Mesenchymal stem cell (in vitro differentiated cells and primary cell): ENCODE measurements at regions not wholly inside any gene's neighbourhood (a gene's known extent, or its start where the extent isn't known, plus 50 kb on each side); places are given as distances from the start of the nearest gene placed in this dataset.

ENCODE experiments used
- DNase-seq: peaks from one replicate; pipeline ENCODE4 v3.0.0-alpha.2; 2013
- H2AFZ ChIP-seq: one replicate; pipeline ENCODE4 v1.6.1; 2013; ENCODE audit warnings: low read depth, mild to moderate bottlenecking, control low read depth, inconsistent platforms, low read length, moderate library complexity
- H2AK5ac ChIP-seq: 2 replicates; pipeline ENCODE4 v1.6.1; 2013; ENCODE audit warnings: low read length, moderate library complexity, mild to moderate bottlenecking, inconsistent platforms; ENCODE audit not compliant: severe bottlenecking
- H2BK120ac ChIP-seq: one replicate; pipeline ENCODE4 v1.6.1; 2013; ENCODE audit warnings: low read depth, mild to moderate bottlenecking, inconsistent platforms, low read length, moderate library complexity
- H2BK12ac ChIP-seq, 2 experiments: one replicate each; pipeline ENCODE4 v1.6.1; 2013; ENCODE audit warnings: inconsistent platforms in 2 of 2, low read length in 2 of 2, mild to moderate bottlenecking in 2 of 2, moderate library complexity in 2 of 2, control low read depth in 1 of 2
- H2BK15ac ChIP-seq: one replicate; pipeline ENCODE4 v1.6.1; 2013; ENCODE audit warnings: mild to moderate bottlenecking, low read depth, inconsistent platforms; ENCODE audit not compliant: poor library complexity, severe bottlenecking
- H2BK5ac ChIP-seq: 2 replicates; pipeline ENCODE4 v1.6.1; 2013; ENCODE audit warnings: low read depth, mild to moderate bottlenecking, low read length, control low read depth, inconsistent platforms; ENCODE audit not compliant: poor library complexity, severe bottlenecking
- H3K14ac ChIP-seq, 2 experiments: one replicate each; pipeline ENCODE4 v1.6.1; 2013; ENCODE audit warnings: inconsistent platforms in 2 of 2, low read length in 2 of 2, control low read depth in 1 of 2, mild to moderate bottlenecking in 1 of 2, moderate library complexity in 1 of 2
- H3K18ac ChIP-seq, 2 experiments: one replicate each; pipeline ENCODE4 v1.6.1; 2013; ENCODE audit warnings: inconsistent platforms in 2 of 2, low read length in 2 of 2, control low read depth in 1 of 2, low read depth in 1 of 2, mild to moderate bottlenecking in 1 of 2
- H3K23ac ChIP-seq, 2 experiments: one replicate each; pipeline ENCODE4 v1.6.1; 2013; ENCODE audit warnings: inconsistent platforms in 2 of 2, low read length in 2 of 2, mild to moderate bottlenecking in 2 of 2, moderate library complexity in 2 of 2, control low read depth in 1 of 2
- H3K27ac ChIP-seq: 2 replicates; pipeline ENCODE4 v1.5.1; 2013; ENCODE audit warnings: mild to moderate bottlenecking, moderate library complexity, low read length, control low read depth, inconsistent platforms; ENCODE audit not compliant: poor library complexity, severe bottlenecking
- H3K27me3 ChIP-seq, 2 experiments: 2 replicates each; pipeline versions ENCODE4 v1.6.1 to v1.7.0; 2013; ENCODE audit warnings: low read length in 2 of 2, mild to moderate bottlenecking in 2 of 2, moderate library complexity in 2 of 2, control low read depth in 1 of 2, inconsistent platforms in 1 of 2; ENCODE audit not compliant: control insufficient read depth in 1 of 2, insufficient read depth in 1 of 2
- H3K36me3 ChIP-seq, 2 experiments: 2 replicates each; pipeline versions ENCODE4 v1.6.1 to v1.7.0; 2013; ENCODE audit warnings: low read length in 2 of 2, control low read depth in 1 of 2, inconsistent platforms in 1 of 2, low read depth in 1 of 2, mild to moderate bottlenecking in 1 of 2; ENCODE audit not compliant: insufficient read depth in 2 of 2, control insufficient read depth in 1 of 2
- H3K4ac ChIP-seq, 2 experiments: one replicate each; pipeline ENCODE4 v1.6.1; 2013; ENCODE audit warnings: inconsistent platforms in 2 of 2, low read length in 2 of 2, mild to moderate bottlenecking in 2 of 2, moderate library complexity in 2 of 2, control low read depth in 1 of 2, low read depth in 1 of 2
- H3K4me1 ChIP-seq: 2 replicates; pipeline ENCODE4 v1.6.1; 2013; ENCODE audit warnings: low read depth, low read length, control low read depth; ENCODE audit not compliant: control insufficient read depth, insufficient read depth
- H3K4me2 ChIP-seq: 2 replicates; pipeline ENCODE4 v1.6.1; 2013; ENCODE audit warnings: low read length, mild to moderate bottlenecking, inconsistent platforms; ENCODE audit not compliant: poor library complexity, severe bottlenecking
- H3K4me3 ChIP-seq, 2 experiments: 2 replicates each; pipeline versions ENCODE4 v1.5.1 to v1.7.0; 2013; ENCODE audit warnings: low read length in 2 of 2, mild to moderate bottlenecking in 2 of 2, control low read depth in 1 of 2, low read depth in 1 of 2; ENCODE audit not compliant: insufficient read depth in 1 of 2
- H3K79me1 ChIP-seq: replicated peaks from 2 replicates; pipeline ENCODE4 v1.6.1; 2013; ENCODE audit warnings: mild to moderate bottlenecking, control low read depth, low read length, inconsistent platforms; ENCODE audit not compliant: poor library complexity, severe bottlenecking
- H3K9ac ChIP-seq: 2 replicates; pipeline ENCODE4 v1.7.0; 2013; ENCODE audit warnings: mild to moderate bottlenecking, low read length, moderate library complexity
- H3K9me3 ChIP-seq: 2 replicates; pipeline ENCODE4 v1.7.0; 2013; ENCODE audit warnings: mild to moderate bottlenecking, low read length; ENCODE audit not compliant: control insufficient read depth
- H4K8ac ChIP-seq: one replicate; pipeline ENCODE4 v1.6.1; 2013; ENCODE audit warnings: inconsistent platforms, mild to moderate bottlenecking, low read length, moderate library complexity
- H4K91ac ChIP-seq: one replicate; pipeline ENCODE4 v1.6.1; 2013; ENCODE audit warnings: mild to moderate bottlenecking, low read length, inconsistent platforms
- WGBS: methylation state at CpG from one replicate; pipeline ENCODE4 v1.1.7; 2013; ENCODE audit warnings: mixed read lengths; 5-methylcytosine and 5-hydroxymethylcytosine counted together

DNA sequence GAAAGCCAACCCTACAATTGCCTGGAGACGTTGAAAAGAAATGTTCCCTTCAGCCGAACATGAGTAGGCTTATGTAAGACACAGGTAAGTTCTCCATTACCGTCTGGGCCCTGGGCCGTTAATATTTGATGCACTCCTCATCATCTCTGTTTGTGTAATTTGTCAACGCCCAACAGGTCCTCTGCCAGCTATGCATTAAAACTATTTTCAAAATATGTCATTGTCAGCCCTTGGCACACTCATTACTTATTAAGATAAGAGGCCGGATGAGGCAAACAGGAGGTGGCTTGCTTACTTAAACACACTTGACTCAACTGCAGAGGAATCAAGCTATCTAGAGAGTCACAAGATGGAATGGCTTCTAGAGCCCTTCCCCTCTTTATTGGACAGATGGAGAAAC, 544.9 kb downstream of the TOX3 start:
- no peak overlapping the region for H3K4me2 ChIP-seq
- H2BK12ac ChIP-seq, result no peak overlapping the region
- H3K14ac ChIP-seq, result no peak overlapping the region
- no peak overlapping the region for H2BK120ac ChIP-seq
- H3K27me3 ChIP-seq, result peaks cover 0 to 10% of the 10 kb centered on the region in 2 experiments
- no peak overlapping the region for H3K4ac ChIP-seq
- H3K27ac ChIP-seq, result no peak overlapping the region
- DNase-seq, result no peak
- no peak overlapping the region for H4K8ac ChIP-seq
- no peak overlapping the region for H4K91ac ChIP-seq
- H2AFZ ChIP-seq, result no peak overlapping the region
- H3K4me3 ChIP-seq, result no peak overlapping the region
- H3K79me1 ChIP-seq, result no peaks in the 10 kb centered on the region
- no peak overlapping the region for H2AK5ac ChIP-seq
- H2BK5ac ChIP-seq, result no peak overlapping the region
- H3K36me3 ChIP-seq, result no peaks in the 10 kb centered on the region
- no peak overlapping the region for H3K23ac ChIP-seq
- no peak overlapping the region for H3K18ac ChIP-seq
- WGBS, result 74% methylated on average over 6 of the region's 6 CpGs
- H3K9ac ChIP-seq, result no peak overlapping the region
- H3K4me1 ChIP-seq, result no peaks in the 10 kb centered on the region
- H3K9me3 ChIP-seq, result no peaks in the 10 kb centered on the region
- H2BK15ac ChIP-seq, result no peak overlapping the region

- Histone ChIP-seq H3K14ac (no peak overlapping the region), H4K8ac (no peak overlapping the region), H3K4me1 (no peaks in the 10 kb centered on the region), H2AK5ac (no peak overlapping the region), H3K27ac (no peak overlapping the region), H3K9ac (no peak overlapping the region), H2BK12ac (no peak overlapping the region), H3K27me3 (peaks cover 0 to 13% of the 10 kb centered on the region in 2 experiments), H3K4ac (no peak overlapping the region), H3K23ac (no peak overlapping the region), H3K9me3 (no peaks in the 10 kb centered on the region), H2BK15ac (no peak overlapping the region), H3K4me2 (no peak overlapping the region), H2BK120ac (no peak overlapping the region), H2AFZ (no peak overlapping the region), H3K79me1 (no peaks in the 10 kb centered on the region), H3K4me3 (no peak overlapping the region), H2BK5ac (no peak overlapping the region), H3K36me3 (no peaks in the 10 kb centered on the region), H3K18ac (no peak overlapping the region), H4K91ac (no peak overlapping the region)
- WGBS, result 86% methylated on average over 3 of the region's 3 CpGs
- DNase-seq, result no peak
Observed at GRCh38 chr16:51996516-51996915, 550.4 kb downstream of the TOX3 start.

GRCh38 chr16:51994597-51994996, 552.3 kb downstream of the TOX3 start:
- Histone ChIP-seq H3K9me3 (no peaks in the 10 kb centered on the region), H3K14ac (no peak overlapping the region), H3K27me3 (peaks cover 0 to 10% of the 10 kb centered on the region in 2 experiments), H3K79me1 (no peaks in the 10 kb centered on the region), H3K4ac (no peak overlapping the region), H3K36me3 (no peaks in the 10 kb centered on the region), H3K4me3 (no peak overlapping the region), H2AK5ac (no peak overlapping the region), H3K9ac (no peak overlapping the region), H3K18ac (no peak overlapping the region), H2BK12ac (no peak overlapping the region), H3K4me1 (no peaks in the 10 kb centered on the region), H3K27ac (no peak overlapping the region), H3K23ac (no peak overlapping the region), H4K8ac (no peak overlapping the region), H4K91ac (no peak overlapping the region), H2AFZ (no peak overlapping the region), H3K4me2 (no peak overlapping the region), H2BK120ac (no peak overlapping the region), H2BK5ac (no peak overlapping the region), H2BK15ac (no peak overlapping the region)
- WGBS, result 78% methylated on average over 8 of the region's 8 CpGs
- DNase-seq, result no peak

GRCh38 chr16:51989637-51990230, 557.2 kb downstream of the TOX3 start:
- Histone ChIP-seq H3K9me3 (no peaks in the 10 kb centered on the region), H2BK120ac (no peak overlapping the region), H3K18ac (no peak overlapping the region), H3K79me1 (no peaks in the 10 kb centered on the region), H3K4me3 (no peak overlapping the region), H2AK5ac (no peak overlapping the region), H2BK15ac (no peak overlapping the region), H2BK12ac (no peak overlapping the region), H4K8ac (no peak overlapping the region), H3K23ac (no peak overlapping the region), H3K27ac (no peak overlapping the region), H3K4ac (no peak overlapping the region), H3K27me3 (peaks cover 0 to 4% of the 10 kb centered on the region in 2 experiments), H3K4me1 (no peaks in the 10 kb centered on the region), H3K4me2 (no peak overlapping the region), H2AFZ (no peak overlapping the region), H2BK5ac (no peak overlapping the region), H3K9ac (no peak overlapping the region), H3K14ac (no peak overlapping the region), H3K36me3 (no peaks in the 10 kb centered on the region), H4K91ac (no peak overlapping the region)
- DNase-seq, result no peak
- WGBS, result 77% methylated on average over 6 of the region's 6 CpGs
